GM19025 (cell line): ENCODE measurements at regions not wholly inside any gene's neighbourhood (a gene's known extent, or its start where the extent isn't known, plus 50 kb on each side); places are given as distances from the start of the nearest gene placed in this dataset.
A peak's percentile ranks its signal among the peaks of the same experiment; 100 is the strongest.

Experiments
- ATAC-seq: cut with Tn5 transposase; IDR thresholded peaks from one replicate; pipeline ENCODE4 v1.9.1; 2021; ENCODE audit warnings: mild to moderate bottlenecking, low read depth, moderate library complexity; ENCODE audit not compliant: unreplicated experiment

GRCh38 chr2:136482966-136483365 lies 282.4 kb upstream of the THSD7B start:
- ATAC-seq: no peak

GRCh38 chr2:136482006-136482405 lies 283.3 kb upstream of the THSD7B start:
- ATAC-seq: no peak

GRCh38 chr2:136479696-136480095 lies 285.6 kb upstream of the THSD7B start:
- ATAC-seq: no peak

- no peak for ATAC-seq
Measured at GRCh38 chr2:136468799-136469369, 296.5 kb upstream of the THSD7B start.

- ATAC-seq: no peak
Measured at GRCh38 chr2:136452528-136452927, 312.8 kb upstream of the THSD7B start.

- ATAC-seq: no peak
Measured at GRCh38 chr2:136448986-136449780, 316.2 kb upstream of the THSD7B start.

GRCh38 chr2:136448432-136448831 lies 316.9 kb upstream of the THSD7B start:
- ATAC-seq: no peak

- ATAC-seq: no peak
Measured at GRCh38 chr2:136444323-136444722, 321.0 kb upstream of the THSD7B start.

GRCh38 chr2:136443661-136444060 lies 321.7 kb upstream of the THSD7B start:
- no peak for ATAC-seq

GRCh38 chr2:136441979-136442714 lies 323.2 kb upstream of the THSD7B start:
- no peak for ATAC-seq

GRCh38 chr2:136439064-136439676 lies 321.2 kb upstream of the CXCR4 start:
- ATAC-seq: no peak

- no peak for ATAC-seq
Measured at GRCh38 chr2:136437461-136437860, 319.5 kb upstream of the CXCR4 start.

GRCh38 chr2:136436936-136437335 lies 319.0 kb upstream of the CXCR4 start:
- no peak for ATAC-seq

- no peak for ATAC-seq
Measured at GRCh38 chr2:136434251-136434715, 316.3 kb upstream of the CXCR4 start.

- no peak for ATAC-seq
Measured at GRCh38 chr2:136433261-136433660, 315.3 kb upstream of the CXCR4 start.

- no peak for ATAC-seq
Measured at GRCh38 chr2:136424112-136424511, 306.2 kb upstream of the CXCR4 start.

- ATAC-seq: peak; percentile 98
Measured at GRCh38 chr2:136423516-136423996, 305.6 kb upstream of the CXCR4 start.

GRCh38 chr2:136422512-136422911 lies 304.6 kb upstream of the CXCR4 start:
- ATAC-seq: no peak

GRCh38 chr2:136420346-136420745 lies 302.4 kb upstream of the CXCR4 start:
- ATAC-seq: no peak

- no peak for ATAC-seq
Measured at GRCh38 chr2:136411946-136412345, 294.0 kb upstream of the CXCR4 start.

GRCh38 chr2:136410673-136411072 lies 292.7 kb upstream of the CXCR4 start:
- no peak for ATAC-seq
